OCI-LY3 (cell line): ENCODE measurements at regions not wholly inside any gene's neighbourhood (a gene's known extent, or its start where the extent isn't known, plus 50 kb on each side); places are given as distances from the start of the nearest gene placed in this dataset.

Experiments
- H2AFZ ChIP-seq: fragments of 200-600, 300-600 bp; shearing (Covaris generic); 2 replicates; pipeline ENCODE4 v1.6.0; 2014; ENCODE audit warnings: antibody characterized with exemption, low read depth, low read length
- H3K27ac ChIP-seq: fragments of 200-600, 300-600 bp; sonication (generic); 2 replicates; pipeline ENCODE4 v1.5.1; 2014; ENCODE audit warnings: mild to moderate bottlenecking, low read length, moderate library complexity, mixed read lengths
- H3K27me3 ChIP-seq: fragments of 200-600, 300-600 bp; sonication (generic); 2 replicates; pipeline ENCODE4 v1.6.1; 2014; ENCODE audit warnings: low read depth, low read length, mixed read lengths
- H3K36me3 ChIP-seq: fragments of 200-600, 300-600 bp; sonication (generic); replicated peaks from 2 replicates; pipeline ENCODE3; 2014; ENCODE audit warnings: low read depth, low read length, mixed read lengths
- H3K4me1 ChIP-seq: fragments of 300-600, 200-600 bp; sonication (generic); 2 replicates; pipeline ENCODE4 v1.6.1; 2014; ENCODE audit warnings: low read length, mixed read lengths
- H3K4me2 ChIP-seq: fragments of 200-600, 300-600 bp; sonication (generic); 2 replicates; pipeline ENCODE4 v1.6.1; 2014; ENCODE audit warnings: low read length, mixed read lengths
- H3K4me3 ChIP-seq: fragments of 300-600, 200-600 bp; sonication (generic); 2 replicates; pipeline ENCODE4 v1.5.1; 2014; ENCODE audit warnings: antibody characterized with exemption, mild to moderate bottlenecking, low read length, moderate library complexity
- H3K79me2 ChIP-seq: fragments of 300-600, 200-600 bp; shearing (Covaris generic); 2 replicates; pipeline ENCODE4 v1.6.1; 2014; ENCODE audit warnings: mild to moderate bottlenecking, low read length, mixed read lengths
- H3K9ac ChIP-seq: fragments of 300-600, 200-600 bp; shearing (Covaris generic); 2 replicates; pipeline ENCODE4 v1.6.0; 2014; ENCODE audit warnings: mild to moderate bottlenecking, low read length, moderate library complexity
- H3K9me3 ChIP-seq: fragments of 200-600, 300-600 bp; shearing (Covaris generic); 2 replicates; pipeline ENCODE4 v1.6.1; 2014; ENCODE audit warnings: low read length, mixed read lengths; ENCODE audit not compliant: insufficient read depth
- H4K20me1 ChIP-seq: fragments of 200-600, 300-600 bp; sonication (generic); 2 replicates; pipeline ENCODE4 v1.6.1; 2016; ENCODE audit warnings: low read length, mixed read lengths; ENCODE audit not compliant: insufficient read depth
- EZH2phosphoT487 ChIP-seq: fragments of 200-600 bp; shearing (Covaris generic); IDR thresholded peaks from 2 replicates; pipeline ENCODE4 v1.6.1; 2018; ENCODE audit warnings: antibody characterized with exemption, mixed run types, low read depth
- TF ChIP-seq, protein P1 (sequence below): fragments of 200-600, 300-600 bp; sonication (generic); IDR thresholded peaks from 2 replicates; pipeline ENCODE4 v1.5.1; 2014; ENCODE audit warnings: antibody characterized with exemption, low read length, low read depth

DNA sequence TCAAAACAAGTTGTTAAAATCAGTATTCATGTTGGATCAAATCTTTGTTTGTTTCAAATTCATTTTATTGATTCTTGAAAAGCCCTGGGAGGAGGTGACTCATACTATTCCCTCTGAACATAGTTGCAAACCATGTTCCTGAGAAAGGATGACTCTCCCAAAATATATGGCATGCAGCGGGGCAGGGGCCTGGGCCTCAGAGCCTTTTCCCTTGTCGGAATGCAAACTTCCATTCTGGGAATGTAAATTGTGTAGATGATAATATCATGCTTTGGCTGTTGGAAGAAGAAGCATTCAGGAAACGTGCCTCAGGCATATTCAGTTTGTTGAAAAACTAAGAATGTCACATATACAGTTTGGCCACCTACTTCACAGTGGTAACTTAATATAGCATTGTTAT is 242.0 kb downstream of the AUH start:
- no peak for TF ChIP-seq EZH2phosphoT487
- TF ChIP-seq, protein P1, sequence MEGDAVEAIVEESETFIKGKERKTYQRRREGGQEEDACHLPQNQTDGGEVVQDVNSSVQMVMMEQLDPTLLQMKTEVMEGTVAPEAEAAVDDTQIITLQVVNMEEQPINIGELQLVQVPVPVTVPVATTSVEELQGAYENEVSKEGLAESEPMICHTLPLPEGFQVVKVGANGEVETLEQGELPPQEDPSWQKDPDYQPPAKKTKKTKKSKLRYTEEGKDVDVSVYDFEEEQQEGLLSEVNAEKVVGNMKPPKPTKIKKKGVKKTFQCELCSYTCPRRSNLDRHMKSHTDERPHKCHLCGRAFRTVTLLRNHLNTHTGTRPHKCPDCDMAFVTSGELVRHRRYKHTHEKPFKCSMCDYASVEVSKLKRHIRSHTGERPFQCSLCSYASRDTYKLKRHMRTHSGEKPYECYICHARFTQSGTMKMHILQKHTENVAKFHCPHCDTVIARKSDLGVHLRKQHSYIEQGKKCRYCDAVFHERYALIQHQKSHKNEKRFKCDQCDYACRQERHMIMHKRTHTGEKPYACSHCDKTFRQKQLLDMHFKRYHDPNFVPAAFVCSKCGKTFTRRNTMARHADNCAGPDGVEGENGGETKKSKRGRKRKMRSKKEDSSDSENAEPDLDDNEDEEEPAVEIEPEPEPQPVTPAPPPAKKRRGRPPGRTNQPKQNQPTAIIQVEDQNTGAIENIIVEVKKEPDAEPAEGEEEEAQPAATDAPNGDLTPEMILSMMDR, result no peak
- H3K27me3 ChIP-seq, result peaks cover 7% of the 10 kb centered on the region; the same call in 1 of the 2 replicates
- H3K27ac ChIP-seq, result no peak overlapping the region
- no peak overlapping the region for H3K4me2 ChIP-seq
- H3K36me3 ChIP-seq, result no peaks in the 10 kb centered on the region
- no peaks in the 10 kb centered on the region for H4K20me1 ChIP-seq
- no peak overlapping the region for H3K9ac ChIP-seq
- H3K4me1 ChIP-seq, result no peaks in the 10 kb centered on the region
- no peaks in the 10 kb centered on the region for H3K9me3 ChIP-seq
- no peaks in the 10 kb centered on the region for H3K79me2 ChIP-seq
- H3K4me3 ChIP-seq, result no peak overlapping the region
- H2AFZ ChIP-seq, result no peak overlapping the region

DNA sequence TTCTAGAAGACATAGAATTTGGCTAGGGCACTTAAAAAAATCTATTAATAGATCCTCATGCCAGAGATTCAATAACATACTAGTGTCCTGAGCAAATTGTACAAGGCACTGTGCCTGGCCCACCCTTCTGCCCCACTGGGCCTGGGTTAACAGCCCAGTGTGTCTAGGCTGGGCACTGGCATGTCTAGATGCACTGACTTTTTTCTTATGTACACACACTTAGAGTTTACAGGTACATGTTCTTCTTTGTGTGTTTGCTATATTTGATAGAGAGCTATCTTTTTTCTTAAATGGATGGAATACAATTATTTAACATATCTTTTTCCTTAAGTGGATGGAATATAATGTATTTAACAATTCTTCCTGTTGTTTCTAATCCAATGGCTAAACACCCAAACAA is 241.5 kb downstream of the AUH start:
- Histone ChIP-seq H3K27ac (no peak overlapping the region), H2AFZ (no peak overlapping the region), H4K20me1 (no peaks in the 10 kb centered on the region), H3K79me2 (no peaks in the 10 kb centered on the region), H3K4me2 (no peak overlapping the region), H3K9me3 (no peaks in the 10 kb centered on the region), H3K36me3 (no peaks in the 10 kb centered on the region), H3K4me3 (no peak overlapping the region), H3K9ac (no peak overlapping the region), H3K4me1 (no peaks in the 10 kb centered on the region), H3K27me3 (peaks cover 7% of the 10 kb centered on the region; the same call in 1 of the 2 replicates)
- no peak for TF ChIP-seq EZH2phosphoT487
- TF ChIP-seq, protein P1, result no peak

DNA sequence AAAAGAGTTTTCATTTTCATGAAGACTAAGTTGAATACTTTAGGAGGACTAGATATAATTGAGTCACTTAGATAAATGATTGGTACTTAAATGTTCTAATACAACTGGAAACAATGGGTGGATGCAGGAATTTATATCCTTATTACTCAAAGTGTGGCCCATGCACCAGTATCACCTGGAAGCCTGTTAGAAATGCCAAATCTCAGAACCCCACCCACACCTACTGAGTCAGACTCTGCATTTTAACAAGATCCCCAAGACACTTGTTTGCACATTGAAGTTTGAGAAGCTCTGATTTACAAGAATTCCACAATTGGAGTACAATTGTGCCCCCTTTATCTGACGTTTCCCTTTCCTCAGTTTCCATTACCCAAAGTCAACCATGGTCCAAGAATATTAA is 239.0 kb downstream of the AUH start:
- Histone ChIP-seq H3K4me2 (no peak overlapping the region), H3K27me3 (0 out of 2 replicates have a peak, but pooled peaks cover 3% of the 10 kb centered on the region), H3K36me3 (no peaks in the 10 kb centered on the region), H3K27ac (no peak overlapping the region), H3K4me1 (no peaks in the 10 kb centered on the region), H3K9me3 (no peaks in the 10 kb centered on the region), H3K4me3 (no peak overlapping the region), H3K9ac (no peak overlapping the region), H2AFZ (no peak overlapping the region), H4K20me1 (no peaks in the 10 kb centered on the region), H3K79me2 (no peaks in the 10 kb centered on the region)
- TF ChIP-seq, protein P1, result no peak
- no peak for TF ChIP-seq EZH2phosphoT487

DNA sequence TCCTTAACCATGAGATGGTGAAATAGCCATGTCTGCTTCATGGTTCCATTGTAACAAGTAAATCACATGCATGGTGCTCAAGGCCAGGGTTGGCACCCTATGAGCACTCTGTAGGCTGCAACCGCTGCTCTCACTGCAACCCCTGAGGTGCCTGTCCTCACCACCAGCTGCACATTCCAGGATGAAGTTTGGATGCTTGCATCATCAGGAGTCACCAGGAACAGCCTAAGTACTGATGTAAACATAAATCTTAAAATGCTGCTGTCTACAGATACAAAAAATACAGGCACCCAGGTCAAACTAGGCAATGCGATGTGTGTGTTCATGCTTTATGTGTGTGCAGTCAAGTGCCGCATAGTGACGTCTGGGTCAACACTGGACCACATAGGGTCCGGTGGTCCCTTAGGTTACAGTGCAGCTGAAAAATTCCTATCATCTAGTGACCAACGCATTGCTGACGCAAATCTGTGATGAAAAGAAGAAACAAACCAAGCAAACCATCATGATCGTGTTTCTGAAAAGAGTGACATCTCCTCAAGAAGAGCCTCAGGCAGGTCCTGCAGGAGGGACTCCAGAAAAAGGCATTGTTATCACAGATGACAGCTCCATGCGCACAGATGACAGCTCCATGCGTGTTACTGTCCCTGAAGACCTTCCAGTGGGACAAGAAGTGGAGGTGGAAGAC is 234.8 kb downstream of the AUH start:
- TF ChIP-seq EZH2phosphoT487, result no peak
- TF ChIP-seq, protein P1, result no peak
- H3K27ac ChIP-seq, result no peak overlapping the region
- H3K4me2 ChIP-seq, result no peak overlapping the region

More for the DNA sequence above, 234.8 kb downstream of the AUH start:
- Histone ChIP-seq H3K4me1 (no peaks in the 10 kb centered on the region), H3K9ac (no peak overlapping the region), H4K20me1 (no peaks in the 10 kb centered on the region), H3K27me3 (peaks cover 14% of the 10 kb centered on the region), H3K9me3 (no peaks in the 10 kb centered on the region), H2AFZ (no peak overlapping the region), H3K4me3 (no peak overlapping the region), H3K36me3 (no peaks in the 10 kb centered on the region), H3K79me2 (no peaks in the 10 kb centered on the region)
